Mammary epithelial cell (primary cell): ENCODE measurements at regions not wholly inside any gene's neighbourhood (a gene's known extent, or its start where the extent isn't known, plus 50 kb on each side); places are given as distances from the start of the nearest gene placed in this dataset.

Source experiments
- CTCF ChIP-seq, 2 donors: IDR thresholded peaks in 1 of 2; conservative IDR thresholded peaks in 1 of 2; 2 replicates each; pipeline ENCODE4 v1.5.1; 2011 to 2012; ENCODE audit warnings: inconsistent platforms in 2 of 2, low read length in 2 of 2, mild to moderate bottlenecking in 2 of 2, control low read depth in 1 of 2, low read depth in 1 of 2; ENCODE audit not compliant: insufficient read depth in 1 of 2; ENCODE audit errors: extremely low read depth in 1 of 2
- EZH2 ChIP-seq: IDR thresholded peaks from 2 replicates; pipeline ENCODE4 v1.6.1; 2012; ENCODE audit warnings: low read length, inconsistent platforms, borderline replicate concordance

- no peak for TF ChIP-seq CTCF (conservative IDR thresholded peaks at IDR 0.05 in 1 of 2, IDR thresholded peaks at IDR 0.05 in 1 of 2; ENCODE audit: extremely low read depth in 1 of 2, insufficient read depth in 1 of 2, low read depth in 1 of 2, low read length in 2 of 2)
- no peak for TF ChIP-seq EZH2
Observed at GRCh38 chr4:84309191-84309590, 189.9 kb downstream of the NKX6-1 start.
